ENCODE measurements at regions not wholly inside any gene's neighbourhood (a gene's known extent, or its start where the extent isn't known, plus 50 kb on each side); places are given as distances from the start of the nearest gene placed in this dataset.

DNA sequence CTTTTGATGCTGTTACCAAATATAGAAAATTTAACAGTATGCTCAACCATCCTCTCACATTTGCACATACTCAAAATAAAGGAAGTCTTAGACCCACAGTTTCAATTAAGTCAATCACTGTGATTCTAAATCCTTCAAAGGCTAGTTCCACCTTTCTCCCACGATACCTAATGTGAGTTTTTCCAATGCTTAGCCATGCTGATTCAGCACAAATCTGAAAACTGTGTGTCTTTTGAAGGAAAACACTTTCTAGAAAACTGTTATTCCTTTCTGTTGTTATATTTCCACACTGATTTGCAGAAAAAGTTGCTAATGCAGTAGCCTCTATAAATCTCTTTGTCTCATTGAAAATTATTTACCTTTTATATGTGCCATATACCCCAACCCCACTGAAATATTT lies 645.7 kb downstream of the PRR16 start:
- no peaks in the 10 kb centered on the region; the same call in 1 of the 2 replicates for H4K20me1 ChIP-seq (ENCODE audit: low read depth, low read length)
- H3K79me2 ChIP-seq (ENCODE audit: insufficient read depth, low read length), result no peaks in the 10 kb centered on the region

DNA sequence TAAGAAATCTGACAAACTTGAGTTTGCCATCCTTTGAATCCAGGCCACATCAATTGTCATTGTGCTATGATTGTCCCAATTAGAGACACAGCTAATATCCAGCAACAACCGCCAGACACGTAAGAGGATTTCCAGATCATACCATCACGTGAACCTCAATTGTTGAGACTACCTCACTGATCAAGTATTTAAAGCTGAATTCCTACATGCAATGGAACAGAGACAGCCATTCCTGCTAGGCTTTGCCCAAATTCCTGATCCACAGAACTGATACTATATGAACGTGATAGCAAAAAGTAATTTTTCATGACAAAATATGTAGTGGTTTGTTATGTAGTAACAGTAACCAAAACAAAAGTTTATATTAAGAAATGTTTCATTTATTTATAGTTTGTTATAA lies 657.7 kb downstream of the PRR16 start:
- Histone ChIP-seq H4K20me1 (ENCODE audit: low read depth, low read length) (no peaks in the 10 kb centered on the region), H3K9me3 (ENCODE audit: insufficient read depth, low read length) (no peaks in the 10 kb centered on the region), H3K79me2 (ENCODE audit: insufficient read depth, low read length) (no peaks in the 10 kb centered on the region), H3K27ac (ENCODE audit: low read depth, low read length) (no peak overlapping the region), H3F3A (ENCODE audit: insufficient read depth) (no peaks in the 10 kb centered on the region), H3K36me3 (ENCODE audit: low read length) (no peaks in the 10 kb centered on the region), H3K27me3 (ENCODE audit: low read length) (no peaks in the 10 kb centered on the region; the same call in 1 of the 2 replicates), H2AFZ (ENCODE audit: low read depth, low read length, severe bottlenecking) (no peak overlapping the region), H3K9ac (ENCODE audit: low read length) (no peak overlapping the region), H3K4me3 (ENCODE audit: insufficient read depth, low read length, poor library complexity, severe bottlenecking) (no peak overlapping the region), H3K9me2 (replicated peaks; ENCODE audit: insufficient read depth, low read length) (no peaks in the 10 kb centered on the region), H3K4me2 (ENCODE audit: low read depth, low read length, poor library complexity, severe bottlenecking) (no peak overlapping the region)
- TF ChIP-seq, protein P1, sequence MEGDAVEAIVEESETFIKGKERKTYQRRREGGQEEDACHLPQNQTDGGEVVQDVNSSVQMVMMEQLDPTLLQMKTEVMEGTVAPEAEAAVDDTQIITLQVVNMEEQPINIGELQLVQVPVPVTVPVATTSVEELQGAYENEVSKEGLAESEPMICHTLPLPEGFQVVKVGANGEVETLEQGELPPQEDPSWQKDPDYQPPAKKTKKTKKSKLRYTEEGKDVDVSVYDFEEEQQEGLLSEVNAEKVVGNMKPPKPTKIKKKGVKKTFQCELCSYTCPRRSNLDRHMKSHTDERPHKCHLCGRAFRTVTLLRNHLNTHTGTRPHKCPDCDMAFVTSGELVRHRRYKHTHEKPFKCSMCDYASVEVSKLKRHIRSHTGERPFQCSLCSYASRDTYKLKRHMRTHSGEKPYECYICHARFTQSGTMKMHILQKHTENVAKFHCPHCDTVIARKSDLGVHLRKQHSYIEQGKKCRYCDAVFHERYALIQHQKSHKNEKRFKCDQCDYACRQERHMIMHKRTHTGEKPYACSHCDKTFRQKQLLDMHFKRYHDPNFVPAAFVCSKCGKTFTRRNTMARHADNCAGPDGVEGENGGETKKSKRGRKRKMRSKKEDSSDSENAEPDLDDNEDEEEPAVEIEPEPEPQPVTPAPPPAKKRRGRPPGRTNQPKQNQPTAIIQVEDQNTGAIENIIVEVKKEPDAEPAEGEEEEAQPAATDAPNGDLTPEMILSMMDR (IDR thresholded peaks at IDR 0.05; ENCODE audit: insufficient read depth, low read length, poor library complexity, severe bottlenecking), result no peak
- TF ChIP-seq EZH2phosphoT487 (conservative IDR thresholded peaks at IDR 0.05; ENCODE audit: low read length), result no peak

More for the DNA sequence above, 645.7 kb downstream of the PRR16 start:
- no peak overlapping the region for H3K9ac ChIP-seq (ENCODE audit: low read length)
- no peak overlapping the region for H3K4me3 ChIP-seq (ENCODE audit: insufficient read depth, low read length, poor library complexity, severe bottlenecking)
- H3K27me3 ChIP-seq (ENCODE audit: low read length), result no peaks in the 10 kb centered on the region
- H3K27ac ChIP-seq (ENCODE audit: low read depth, low read length), result no peak overlapping the region
- no peak overlapping the region for H2AFZ ChIP-seq (ENCODE audit: low read depth, low read length, severe bottlenecking)
- H3K36me3 ChIP-seq (ENCODE audit: low read length), result no peaks in the 10 kb centered on the region
- H3F3A ChIP-seq (ENCODE audit: insufficient read depth), result no peaks in the 10 kb centered on the region
- no peaks in the 10 kb centered on the region for H3K9me3 ChIP-seq (ENCODE audit: insufficient read depth, low read length)
- TF ChIP-seq, protein P1 (IDR thresholded peaks at IDR 0.05; ENCODE audit: insufficient read depth, low read length, poor library complexity, severe bottlenecking), result no peak
- no peak for TF ChIP-seq EZH2phosphoT487 (conservative IDR thresholded peaks at IDR 0.05; ENCODE audit: low read length)
- no peaks in the 10 kb centered on the region for H3K9me2 ChIP-seq (replicated peaks; ENCODE audit: insufficient read depth, low read length)
- H3K4me2 ChIP-seq (ENCODE audit: low read depth, low read length, poor library complexity, severe bottlenecking), result no peak overlapping the region

DNA sequence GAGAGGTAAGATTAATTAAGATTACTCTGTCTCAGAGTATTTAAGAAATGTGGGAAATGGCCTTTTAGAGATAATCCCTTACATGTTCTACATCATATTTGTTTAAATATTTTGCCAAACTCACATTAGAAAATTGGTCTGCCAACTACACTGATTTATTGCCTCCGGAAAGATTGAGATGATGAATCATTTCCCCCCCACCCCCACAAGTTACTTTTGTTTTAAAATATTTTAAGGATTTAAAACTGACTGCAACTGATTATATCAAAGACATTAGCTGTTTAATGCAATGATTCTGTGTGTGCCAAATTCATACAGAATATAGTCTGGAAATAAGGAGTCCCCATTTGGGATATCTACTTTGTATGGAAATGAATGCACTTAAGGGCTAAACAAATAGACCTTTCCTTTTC lies 674.4 kb downstream of the PRR16 start:
- Histone ChIP-seq H3K9me2 (replicated peaks; ENCODE audit: insufficient read depth, low read length) (no peaks in the 10 kb centered on the region), H4K20me1 (ENCODE audit: low read depth, low read length) (no peaks in the 10 kb centered on the region), H3K27me3 (ENCODE audit: low read length) (no peaks in the 10 kb centered on the region), H3K36me3 (ENCODE audit: low read length) (no peaks in the 10 kb centered on the region), H2AFZ (ENCODE audit: low read depth, low read length, severe bottlenecking) (no peak overlapping the region), H3K4me2 (ENCODE audit: low read depth, low read length, poor library complexity, severe bottlenecking) (no peak overlapping the region), H3K27ac (ENCODE audit: low read depth, low read length) (no peak overlapping the region), H3K9me3 (ENCODE audit: insufficient read depth, low read length) (no peaks in the 10 kb centered on the region), H3K79me2 (ENCODE audit: insufficient read depth, low read length) (no peaks in the 10 kb centered on the region), H3K9ac (ENCODE audit: low read length) (no peak overlapping the region), H3K4me3 (ENCODE audit: insufficient read depth, low read length, poor library complexity, severe bottlenecking) (no peak overlapping the region), H3F3A (ENCODE audit: insufficient read depth) (no peaks in the 10 kb centered on the region)
- TF ChIP-seq, protein P1 (IDR thresholded peaks at IDR 0.05; ENCODE audit: insufficient read depth, low read length, poor library complexity, severe bottlenecking), result no peak
- TF ChIP-seq EZH2phosphoT487 (conservative IDR thresholded peaks at IDR 0.05; ENCODE audit: low read length), result no peak

Data from SU-DHL-6 (cell line).